ENCODE measurements at regions not wholly inside any gene's neighbourhood (a gene's known extent, or its start where the extent isn't known, plus 50 kb on each side); places are given as distances from the start of the nearest gene placed in this dataset.

GRCh38 chr1:170864876-170865538, 70.3 kb upstream of the MROH9 start:
- WGBS, 2 donors, result 54 to 64% methylated on average over 2 of the region's 2 CpGs
- TF ChIP-seq POLR2A (IDR thresholded peaks at IDR 0.05) (no peak), CTCF (IDR thresholded peaks at IDR 0.05) (no peak)
- Histone ChIP-seq H3K36me3 (replicated peaks in 1 of 2; ENCODE audit: insufficient read depth in 1 of 2, low read depth in 2 of 2) (no peaks in the 10 kb centered on the region), H3K4me1 (no peaks in the 10 kb centered on the region), H3K9me3 (no peaks in the 10 kb centered on the region), H3K4me3 (no peak overlapping the region), H3K27ac (no peak overlapping the region), H3K27me3 (no peaks in the 10 kb centered on the region)
- ATAC-seq (no peak), DNase-seq (no peak)
- intact Hi-C loops (cut with DNase I), result no loop called here

- Histone ChIP-seq H3K9me3 (no peaks in the 10 kb centered on the region), H3K4me1 (no peaks in the 10 kb centered on the region), H3K36me3 (replicated peaks in 1 of 2; ENCODE audit: insufficient read depth in 1 of 2, low read depth in 2 of 2) (no peaks in the 10 kb centered on the region), H3K27me3 (no peaks in the 10 kb centered on the region), H3K27ac (no peak overlapping the region), H3K4me3 (no peak overlapping the region)
- TF ChIP-seq POLR2A (IDR thresholded peaks at IDR 0.05), result no peak
- TF ChIP-seq CTCF (IDR thresholded peaks at IDR 0.05), result no peak
- intact Hi-C loops (cut with DNase I), result no loop called here
- no peak for DNase-seq
- WGBS, 2 donors, result 22 to 24% methylated on average over 1 of the region's 1 CpG
- ATAC-seq, result no peak
These were observed 68.7 kb upstream of the MROH9 start for GRCh38 chr1:170866646-170867045.

- no peak for TF ChIP-seq CTCF (IDR thresholded peaks at IDR 0.05)
- no peak for TF ChIP-seq POLR2A (IDR thresholded peaks at IDR 0.05)
- H3K27ac ChIP-seq, result no peak overlapping the region
- no peak for DNase-seq
- H3K27me3 ChIP-seq, result no peaks in the 10 kb centered on the region
- ATAC-seq, result no peak
- 56 to 64% methylated on average over 3 of the region's 3 CpGs for WGBS, 2 donors
- intact Hi-C loops (cut with DNase I), result no loop called here
- H3K4me1 ChIP-seq, result no peaks in the 10 kb centered on the region
- no peak overlapping the region for H3K4me3 ChIP-seq
- no peaks in the 10 kb centered on the region for H3K36me3 ChIP-seq (replicated peaks in 1 of 2; ENCODE audit: insufficient read depth in 1 of 2, low read depth in 2 of 2)
- no peaks in the 10 kb centered on the region for H3K9me3 ChIP-seq
These were observed 63.5 kb upstream of the MROH9 start for GRCh38 chr1:170871868-170872267.

GRCh38 chr1:170872663-170873062, 62.7 kb upstream of the MROH9 start:
- H3K4me3 ChIP-seq, result no peak overlapping the region
- no peak overlapping the region for H3K27ac ChIP-seq
- H3K27me3 ChIP-seq, result no peaks in the 10 kb centered on the region
- WGBS, 2 donors, result 39 to 51% methylated on average over 2 of the region's 2 CpGs
- H3K9me3 ChIP-seq, result no peaks in the 10 kb centered on the region
- intact Hi-C loops (cut with DNase I), result no loop called here
- DNase-seq, result no peak
- TF ChIP-seq CTCF (IDR thresholded peaks at IDR 0.05), result no peak
- no peak for TF ChIP-seq POLR2A (IDR thresholded peaks at IDR 0.05)
- H3K36me3 ChIP-seq (replicated peaks in 1 of 2; ENCODE audit: insufficient read depth in 1 of 2, low read depth in 2 of 2), result no peaks in the 10 kb centered on the region
- ATAC-seq, result no peak
- no peaks in the 10 kb centered on the region for H3K4me1 ChIP-seq

- Histone ChIP-seq H3K27me3 (no peaks in the 10 kb centered on the region), H3K4me3 (no peak overlapping the region), H3K36me3 (replicated peaks in 1 of 2; ENCODE audit: insufficient read depth in 1 of 2, low read depth in 2 of 2) (no peaks in the 10 kb centered on the region), H3K27ac (no peak overlapping the region), H3K9me3 (no peaks in the 10 kb centered on the region), H3K4me1 (no peaks in the 10 kb centered on the region)
- ATAC-seq (no peak), DNase-seq (no peak)
- WGBS, 2 donors, result 30 to 38% methylated on average over 1 of the region's 1 CpG
- intact Hi-C loops (cut with DNase I), result no loop called here
- TF ChIP-seq POLR2A (IDR thresholded peaks at IDR 0.05) (no peak), CTCF (IDR thresholded peaks at IDR 0.05) (no peak)
These were observed 60.7 kb upstream of the MROH9 start for GRCh38 chr1:170874671-170875070.

Data from body of pancreas (tissue), 4 donors.